Memory B cell (primary cell): ENCODE measurements at regions not wholly inside any gene's neighbourhood (a gene's known extent, or its start where the extent isn't known, plus 50 kb on each side); places are given as distances from the start of the nearest gene placed in this dataset.
"Not testable (repeated sequence)": the region's sequence is repeated elsewhere in the genome, so short reads cannot be mapped to it uniquely, and the experiment has no call there.

Experiments used
- ATAC-seq: fragments of 150-1000 bp; cut with Tn5 transposase; 2 replicates; pipeline ENCODE4 v1.10.0; 2021; ENCODE audit warnings: low read depth, mild to moderate bottlenecking, moderate library complexity
- DNase-seq, 2 donors: peaks; one replicate each; pipeline ENCODE4 v3.0.0; 2022; ENCODE audit warnings: low spot score in 2 of 2
- H3K27ac Mint-ChIP-seq: one replicate; pipeline ENCODE4 v1.8.0; 2022; ENCODE audit warnings: mild to moderate bottlenecking, moderate library complexity, mixed read lengths
- H3K27me3 Mint-ChIP-seq: one replicate; pipeline ENCODE4 v1.8.0; 2022; ENCODE audit warnings: mixed read lengths
- H3K36me3 Mint-ChIP-seq: one replicate; pipeline ENCODE4 v1.8.0; 2022; ENCODE audit warnings: mild to moderate bottlenecking, mixed read lengths
- H3K4me1 Mint-ChIP-seq: one replicate; pipeline ENCODE4 v1.8.0; 2022; ENCODE audit warnings: mixed read lengths
- H3K4me3 Mint-ChIP-seq: one replicate; pipeline ENCODE4 v1.8.0; 2022; ENCODE audit warnings: mild to moderate bottlenecking, moderate library complexity, mixed read lengths
- H3K9me3 Mint-ChIP-seq: one replicate; pipeline ENCODE4 v1.8.0; 2022; ENCODE audit warnings: mixed read lengths

- not testable (repeated sequence) for ATAC-seq, DNase-seq, H3K4me1 Mint-ChIP-seq, H3K36me3 Mint-ChIP-seq, H3K4me3 Mint-ChIP-seq, H3K27me3 Mint-ChIP-seq, H3K9me3 Mint-ChIP-seq, H3K27ac Mint-ChIP-seq
These were observed 189.6 kb upstream of the FRG2C start for GRCh38 chr3:75474530-75474929.

GRCh38 chr3:75496600-75496999 lies 167.5 kb upstream of the FRG2C start:
- not testable (repeated sequence) for H3K4me3 Mint-ChIP-seq, ATAC-seq, H3K27ac Mint-ChIP-seq, H3K4me1 Mint-ChIP-seq, H3K36me3 Mint-ChIP-seq, H3K27me3 Mint-ChIP-seq, DNase-seq, H3K9me3 Mint-ChIP-seq

DNA sequence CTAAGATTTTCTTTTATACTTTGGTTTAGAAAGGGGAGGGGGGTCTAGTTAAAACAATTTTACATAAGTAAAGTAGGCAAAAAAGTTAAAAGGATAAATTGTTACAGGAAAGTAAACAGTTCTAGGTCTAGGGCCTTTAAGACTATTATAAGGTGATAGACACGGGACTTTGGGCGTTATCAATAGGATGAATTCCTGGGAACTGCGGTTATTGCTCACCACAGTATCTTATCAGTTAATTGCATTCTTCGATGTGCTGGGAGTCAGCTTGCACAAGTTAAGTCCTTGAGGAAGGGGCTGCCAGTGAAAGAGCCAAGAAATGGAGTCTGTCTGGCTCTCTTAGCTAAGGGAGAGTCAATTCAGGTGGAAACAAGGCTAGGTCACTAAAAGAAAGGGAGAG lies 163.8 kb upstream of the FRG2C start:
- H3K4me1 Mint-ChIP-seq, ATAC-seq, H3K9me3 Mint-ChIP-seq, DNase-seq, H3K4me3 Mint-ChIP-seq, H3K27ac Mint-ChIP-seq, H3K36me3 Mint-ChIP-seq, H3K27me3 Mint-ChIP-seq: not testable (repeated sequence)

DNA sequence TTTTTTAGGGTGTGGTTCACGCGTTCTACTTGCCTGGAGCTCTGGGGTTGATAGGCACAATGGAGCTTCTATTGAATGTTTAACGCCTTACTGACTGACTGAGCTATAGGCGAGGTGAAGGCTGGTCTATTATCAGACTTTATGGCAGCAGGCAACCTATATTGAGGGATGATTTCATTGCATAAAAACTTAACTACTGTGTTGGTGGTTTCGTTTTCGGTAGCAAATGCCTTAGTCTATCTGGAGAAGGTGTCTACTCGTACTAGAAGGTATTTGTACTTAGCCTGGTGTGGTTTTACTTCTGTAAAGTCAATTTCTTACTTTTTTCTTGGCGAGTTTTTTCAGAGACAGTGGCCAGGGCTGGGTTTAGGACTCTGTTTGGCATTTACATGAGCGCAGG lies 162.0 kb upstream of the FRG2C start:
- H3K27me3 Mint-ChIP-seq, H3K36me3 Mint-ChIP-seq, H3K4me1 Mint-ChIP-seq, H3K27ac Mint-ChIP-seq, H3K9me3 Mint-ChIP-seq, ATAC-seq, H3K4me3 Mint-ChIP-seq, DNase-seq: not testable (repeated sequence)

GRCh38 chr3:75502769-75503756 lies 161.1 kb upstream of the FRG2C start:
- H3K4me3 Mint-ChIP-seq, H3K27ac Mint-ChIP-seq, ATAC-seq, H3K4me1 Mint-ChIP-seq, H3K36me3 Mint-ChIP-seq, H3K9me3 Mint-ChIP-seq, H3K27me3 Mint-ChIP-seq, DNase-seq: not testable (repeated sequence)

- Mint-ChIP-seq H3K4me3 (no peak overlapping the region), H3K4me1 (no peaks in the 10 kb centered on the region), H3K27ac (no peak overlapping the region), H3K9me3 (peaks cover 12% of the 10 kb centered on the region), H3K27me3 (no peaks in the 10 kb centered on the region), H3K36me3 (peaks cover 2% of the 10 kb centered on the region)
- DNase-seq = no peak
- no peak for ATAC-seq
These were observed 157.5 kb upstream of the FRG2C start for GRCh38 chr3:75506603-75507002.

DNA sequence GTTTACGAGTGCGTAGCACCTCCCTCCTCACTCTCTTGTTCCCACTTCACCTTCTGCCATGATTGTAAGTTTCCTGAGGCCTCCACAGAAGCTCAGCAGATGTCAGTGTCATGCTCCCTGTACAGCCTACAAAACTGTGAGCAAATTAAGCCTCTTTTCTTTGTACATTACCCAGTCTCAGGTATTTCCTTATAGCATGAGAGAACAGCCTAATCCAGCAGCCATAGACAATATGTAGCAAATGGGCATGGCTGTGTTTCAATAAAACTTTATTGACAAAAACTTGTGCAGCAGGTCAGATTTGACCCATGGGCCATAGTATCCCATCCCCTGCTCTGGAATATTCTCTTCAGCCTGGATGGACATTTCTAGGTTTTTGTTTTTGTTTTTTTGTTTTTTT lies 156.2 kb upstream of the FRG2C start:
- H3K27ac Mint-ChIP-seq, H3K4me1 Mint-ChIP-seq, DNase-seq, H3K9me3 Mint-ChIP-seq, ATAC-seq, H3K27me3 Mint-ChIP-seq, H3K36me3 Mint-ChIP-seq, H3K4me3 Mint-ChIP-seq: not testable (repeated sequence)

DNA sequence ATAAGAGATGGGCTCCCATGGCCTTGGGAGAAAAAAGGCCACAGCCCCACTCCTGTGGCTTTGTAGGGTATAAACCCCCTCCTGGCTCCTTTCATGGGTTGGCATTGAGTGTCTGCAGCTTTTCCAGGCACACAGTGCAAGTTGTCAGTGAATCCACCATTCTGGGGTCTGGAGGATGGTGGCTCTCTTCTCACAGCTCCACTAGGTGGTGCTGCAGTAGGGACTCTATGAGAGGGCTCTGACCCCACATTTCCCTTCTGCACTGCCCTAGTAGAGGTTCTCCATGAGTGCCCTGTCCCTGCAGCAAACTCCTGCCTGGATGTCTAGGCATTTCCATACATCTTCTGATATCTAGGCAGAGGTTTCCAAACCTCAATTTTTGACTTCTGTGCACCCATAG lies 136.5 kb upstream of the FRG2C start:
- H3K27me3 Mint-ChIP-seq, DNase-seq, H3K4me3 Mint-ChIP-seq, H3K36me3 Mint-ChIP-seq, H3K9me3 Mint-ChIP-seq, ATAC-seq, H3K27ac Mint-ChIP-seq, H3K4me1 Mint-ChIP-seq: not testable (repeated sequence)

DNA sequence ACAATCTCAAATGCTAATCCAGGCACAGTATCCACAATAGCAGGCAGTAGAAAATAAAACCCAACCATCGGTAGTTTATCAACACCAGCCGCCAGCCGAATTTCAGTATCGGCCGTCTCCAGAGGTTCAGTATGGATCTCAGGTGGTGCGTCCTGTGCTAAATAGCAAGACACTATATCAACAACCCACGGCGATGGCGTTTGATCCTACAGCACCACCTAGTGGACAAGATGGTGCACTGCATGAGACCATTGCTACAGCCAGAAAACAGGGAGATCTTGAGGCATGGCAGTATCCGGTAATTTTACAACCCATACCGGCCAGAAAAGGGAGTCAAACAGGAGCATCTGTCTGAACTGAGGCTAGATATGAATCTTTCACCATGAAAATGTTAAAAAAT lies 112.0 kb upstream of the FRG2C start:
- not testable (repeated sequence) for H3K4me3 Mint-ChIP-seq, H3K9me3 Mint-ChIP-seq, H3K36me3 Mint-ChIP-seq, ATAC-seq, H3K4me1 Mint-ChIP-seq, H3K27ac Mint-ChIP-seq, H3K27me3 Mint-ChIP-seq
- DNase-seq = peak in 1 of 2 donors; percentile 9

DNA sequence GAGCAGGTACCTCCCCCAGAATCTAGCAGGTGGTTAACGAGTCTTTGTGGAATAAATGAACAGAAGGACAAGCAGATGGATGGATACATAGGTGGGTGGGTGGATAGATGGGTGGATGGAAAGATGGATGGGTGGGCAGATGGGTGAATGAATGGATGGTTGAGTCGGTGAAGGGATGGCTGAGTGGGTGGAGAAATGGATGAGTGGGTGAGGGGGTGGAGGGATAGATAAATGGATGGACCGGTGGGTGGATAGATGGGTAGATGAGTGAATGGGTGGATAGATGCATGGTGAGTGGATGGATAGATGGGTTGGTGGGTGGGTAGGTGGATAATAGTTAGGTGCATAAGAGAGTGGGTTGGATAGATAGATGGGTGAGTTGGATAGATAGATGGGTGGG lies 99.7 kb upstream of the FRG2C start:
- ATAC-seq, H3K27me3 Mint-ChIP-seq: not testable (repeated sequence)

GRCh38 chr3:75572303-75572702 lies 91.8 kb upstream of the FRG2C start:
- not testable (repeated sequence) for H3K4me3 Mint-ChIP-seq, H3K36me3 Mint-ChIP-seq, DNase-seq, ATAC-seq, H3K27me3 Mint-ChIP-seq, H3K27ac Mint-ChIP-seq, H3K4me1 Mint-ChIP-seq, H3K9me3 Mint-ChIP-seq

More for the DNA sequence above, 99.7 kb upstream of the FRG2C start:
- not testable (repeated sequence) for DNase-seq, H3K4me3 Mint-ChIP-seq, H3K36me3 Mint-ChIP-seq, H3K9me3 Mint-ChIP-seq, H3K4me1 Mint-ChIP-seq, H3K27ac Mint-ChIP-seq

- peak overlapping the region; percentile 61 for H3K4me3 Mint-ChIP-seq
- not testable (repeated sequence) for DNase-seq, H3K4me1 Mint-ChIP-seq, H3K27ac Mint-ChIP-seq, H3K9me3 Mint-ChIP-seq, H3K27me3 Mint-ChIP-seq, ATAC-seq, H3K36me3 Mint-ChIP-seq
These were observed 85.0 kb upstream of the FRG2C start for GRCh38 chr3:75579091-75579490.

- DNase-seq, H3K27ac Mint-ChIP-seq, H3K27me3 Mint-ChIP-seq, H3K36me3 Mint-ChIP-seq, ATAC-seq, H3K9me3 Mint-ChIP-seq, H3K4me1 Mint-ChIP-seq: not testable (repeated sequence)
- peak overlapping the region; percentile 61 for H3K4me3 Mint-ChIP-seq
These were observed 84.6 kb upstream of the FRG2C start for GRCh38 chr3:75579536-75579935.

- H3K4me3 Mint-ChIP-seq, ATAC-seq, H3K4me1 Mint-ChIP-seq, H3K27me3 Mint-ChIP-seq, H3K27ac Mint-ChIP-seq, H3K9me3 Mint-ChIP-seq, H3K36me3 Mint-ChIP-seq: not testable (repeated sequence)
- peak; percentile 29 to 64 for DNase-seq
These were observed 83.9 kb upstream of the FRG2C start for GRCh38 chr3:75579981-75580782.
